ENCODE measurements at regions not wholly inside any gene's neighbourhood (a gene's known extent, or its start where the extent isn't known, plus 50 kb on each side); places are given as distances from the start of the nearest gene placed in this dataset.

GRCh38 chr10:65194555-65194954 is 1673.4 kb downstream of the REEP3 start:
- ATAC-seq (no peak), FAIRE-seq (no peak), DNase-seq (ENCODE audit: low spot score) (no peak)
- Histone ChIP-seq H4K20me1 (ENCODE audit: insufficient read depth, low read length) (no peaks in the 10 kb centered on the region), H3K27ac (ENCODE audit: extremely low read length, insufficient read depth, low read length) (no peak overlapping the region), H3K4me3 (replicated peaks in 1 of 3; ENCODE audit: insufficient read depth in 1 of 3, low read depth in 2 of 3, low read length in 3 of 3) (no peak overlapping the region), H3K27me3 (ENCODE audit: control insufficient read depth in 1 of 2, insufficient read depth in 2 of 2, low read length in 2 of 2) (no peaks in the 10 kb centered on the region), H3K79me2 (ENCODE audit: insufficient read depth, low read length) (no peaks in the 10 kb centered on the region), H2AFZ (ENCODE audit: low read length) (no peak overlapping the region), H3K4me1 (ENCODE audit: insufficient read depth, low read length) (no peaks in the 10 kb centered on the region), H3K4me2 (ENCODE audit: low read depth, low read length) (no peak overlapping the region), H3K36me3 (replicated peaks in 1 of 2; ENCODE audit: control insufficient read depth in 1 of 2, insufficient read depth in 2 of 2, low read length in 2 of 2) (no peaks in the 10 kb centered on the region), H3K9me3 (ENCODE audit: low read length) (no peaks in the 10 kb centered on the region), H3K9ac (ENCODE audit: insufficient read depth, low read depth, low read length) (no peak overlapping the region)
- POLR2A ChIA-PET = no interaction called here
- CTCF ChIA-PET (ENCODE audit: low intra/inter-chr PET ratio, low total read pairs) = no interaction called here
- WGBS (ENCODE audit: low lambda C conversion rate) = 0% methylated on average over 2 of the region's 2 CpGs
- no TSS peak for BruUV-seq (replicated peaks)
- in situ Hi-C loops (cut with HindIII; ENCODE audit: extremely low pct_ligation_motif_present, low pct_unique_long_range_greater_than_20kb) (no loop called here), intact Hi-C loops (cut with micrococcal nuclease; ENCODE audit: unreplicated experiment) (no loop called here)
- TF ChIP-seq JUNB (CRISPR knock-in tag; IDR thresholded peaks at IDR 0.05; ENCODE audit: borderline replicate concordance) = no peak
- no peak for TF ChIP-seq TMF1 (CRISPR knock-in tag; IDR thresholded peaks at IDR 0.05; ENCODE audit: low read depth)
- TF ChIP-seq YEATS2 (CRISPR knock-in tag; IDR thresholded peaks at IDR 0.05; ENCODE audit: borderline replicate concordance) = no peak
- no peak for TF ChIP-seq ZBTB3 (CRISPR knock-in tag; IDR thresholded peaks at IDR 0.05; ENCODE audit: borderline replicate concordance, low read depth)
- no peak for TF ChIP-seq TCF12 (IDR thresholded peaks at IDR 0.05)
- TF ChIP-seq TCF12 (CRISPR knock-in tag; IDR thresholded peaks at IDR 0.05) = no peak
- no peak for TF ChIP-seq ZNF335 (CRISPR knock-in tag; IDR thresholded peaks at IDR 0.05)
- TF ChIP-seq EHMT2 (IDR thresholded peaks at IDR 0.05; ENCODE audit: borderline replicate concordance, low read depth, low read length) = no peak
- TF ChIP-seq ZNF263 (CRISPR knock-in tag; IDR thresholded peaks at IDR 0.05) = no peak
- TF ChIP-seq NCOA2 (CRISPR knock-in tag; IDR thresholded peaks at IDR 0.05) = no peak
- no peak for TF ChIP-seq ZNF776 (CRISPR knock-in tag; IDR thresholded peaks at IDR 0.05)
- TF ChIP-seq, protein P1, sequence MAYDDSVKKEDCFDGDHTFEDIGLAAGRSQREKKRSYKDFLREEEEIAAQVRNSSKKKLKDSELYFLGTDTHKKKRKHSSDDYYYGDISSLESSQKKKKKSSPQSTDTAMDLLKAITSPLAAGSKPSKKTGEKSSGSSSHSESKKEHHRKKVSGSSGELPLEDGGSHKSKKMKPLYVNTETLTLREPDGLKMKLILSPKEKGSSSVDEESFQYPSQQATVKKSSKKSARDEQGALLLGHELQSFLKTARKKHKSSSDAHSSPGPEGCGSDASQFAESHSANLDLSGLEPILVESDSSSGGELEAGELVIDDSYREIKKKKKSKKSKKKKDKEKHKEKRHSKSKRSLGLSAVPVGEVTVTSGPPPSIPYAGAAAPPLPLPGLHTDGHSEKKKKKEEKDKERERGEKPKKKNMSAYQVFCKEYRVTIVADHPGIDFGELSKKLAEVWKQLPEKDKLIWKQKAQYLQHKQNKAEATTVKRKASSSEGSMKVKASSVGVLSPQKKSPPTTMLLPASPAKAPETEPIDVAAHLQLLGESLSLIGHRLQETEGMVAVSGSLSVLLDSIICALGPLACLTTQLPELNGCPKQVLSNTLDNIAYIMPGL (CRISPR knock-in tag; IDR thresholded peaks at IDR 0.05; ENCODE audit: borderline replicate concordance in 1 of 2, low read depth in 1 of 2) = no peak
- TF ChIP-seq, protein P2, sequence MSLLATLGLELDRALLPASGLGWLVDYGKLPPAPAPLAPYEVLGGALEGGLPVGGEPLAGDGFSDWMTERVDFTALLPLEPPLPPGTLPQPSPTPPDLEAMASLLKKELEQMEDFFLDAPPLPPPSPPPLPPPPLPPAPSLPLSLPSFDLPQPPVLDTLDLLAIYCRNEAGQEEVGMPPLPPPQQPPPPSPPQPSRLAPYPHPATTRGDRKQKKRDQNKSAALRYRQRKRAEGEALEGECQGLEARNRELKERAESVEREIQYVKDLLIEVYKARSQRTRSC (CRISPR knock-in tag; IDR thresholded peaks at IDR 0.05; ENCODE audit: low read depth) = no peak
- no peak for TF ChIP-seq ZBTB7B (CRISPR knock-in tag; IDR thresholded peaks at IDR 0.05)
- no peak for TF ChIP-seq ZBTB1 (CRISPR knock-in tag; IDR thresholded peaks at IDR 0.05; ENCODE audit: borderline replicate concordance)
- no peak for TF ChIP-seq SNAPC4 (CRISPR knock-in tag; IDR thresholded peaks at IDR 0.05)
- no peak for TF ChIP-seq KDM2A (CRISPR knock-in tag; IDR thresholded peaks at IDR 0.05; ENCODE audit: borderline replicate concordance, low read depth)

All from HepG2 (cell line).